H1 (cell line): ENCODE measurements at regions not wholly inside any gene's neighbourhood (a gene's known extent, or its start where the extent isn't known, plus 50 kb on each side); places are given as distances from the start of the nearest gene placed in this dataset.

Experiments
- CTCF ChIA-PET: fragments of 300-600 bp; sonication (Branson Sonifier 250); formaldehyde crosslinking; loops from one replicate; lab custom pipeline; 2021; ENCODE audit not compliant: partially characterized antibody; lab: Charles Lee
- POLR2A ChIA-PET: fragments of 300-600 bp; sonication (Branson Sonifier 250); formaldehyde crosslinking; loops from one replicate; lab custom pipeline; 2021; ENCODE audit warnings: inconsistent platforms; ENCODE audit not compliant: partially characterized antibody; lab: Charles Lee
- DNase-seq, 2 experiments: peaks; one replicate each; pipeline versions ENCODE4 v3.0.0 to v3.0.0-alpha.2; 2010 to 2022; ENCODE audit warnings: low spot score in 2 of 2, low read depth in 1 of 2, mixed read lengths in 1 of 2
- FAIRE-seq: peaks from 2 replicates; lab custom pipeline; 2011; peaks lifted over from hg19 to GRCh38; lab: Jason Lieb, UNC
- H2AFZ ChIP-seq: 2 replicates; pipeline ENCODE4 v1.8.1; 2012; ENCODE audit warnings: low read length, inconsistent platforms
- H2AK5ac ChIP-seq: 2 replicates; pipeline ENCODE4 v1.6.1; 2013; ENCODE audit warnings: low read depth, low read length
- H2BK120ac ChIP-seq: replicated peaks from 2 replicates; pipeline ENCODE3; 2013; ENCODE audit warnings: low read depth, low read length, inconsistent platforms
- H2BK12ac ChIP-seq: 2 replicates; pipeline ENCODE4 v1.6.1; 2013; ENCODE audit warnings: low read depth, low read length
- H2BK15ac ChIP-seq: 2 replicates; pipeline ENCODE4 v1.6.1; 2013; ENCODE audit warnings: low read length
- H2BK20ac ChIP-seq: 2 replicates; pipeline ENCODE4 v1.6.1; 2013; ENCODE audit warnings: low read length
- H2BK5ac ChIP-seq: 2 replicates; pipeline ENCODE4 v1.6.1; 2013; ENCODE audit warnings: low read depth, low read length
- H3K14ac ChIP-seq: 2 replicates; pipeline ENCODE4 v1.6.1; 2013; ENCODE audit warnings: inconsistent platforms; ENCODE audit not compliant: insufficient read length
- H3K18ac ChIP-seq: 2 replicates; pipeline ENCODE4 v1.6.1; 2013; ENCODE audit warnings: low read length; ENCODE audit errors: extremely low read depth
- H3K23ac ChIP-seq: 2 replicates; pipeline ENCODE4 v1.6.1; 2013; ENCODE audit warnings: inconsistent platforms; ENCODE audit not compliant: insufficient read length
- H3K23me2 ChIP-seq: 2 replicates; pipeline ENCODE4 v1.6.1; 2013; ENCODE audit warnings: low read depth, low read length
- H3K27ac ChIP-seq: 2 replicates; pipeline ENCODE4 v1.6.1; 2011; ENCODE audit warnings: low read depth, low read length, inconsistent platforms
- H3K27me3 ChIP-seq, 4 experiments: replicated peaks in 1 of 4; 1 replicate in 1 of 4; 2 replicates in 3 of 4; pipeline versions ENCODE4 v1.6.1 to v1.8.1; 2011 to 2013; ENCODE audit warnings: low read length in 3 of 4, mild to moderate bottlenecking in 3 of 4, inconsistent platforms in 2 of 4, mixed read lengths in 2 of 4, moderate library complexity in 1 of 4; ENCODE audit not compliant: control insufficient read depth in 3 of 4, insufficient read depth in 3 of 4; ENCODE audit errors: extremely low read depth in 1 of 4
- H3K36me3 ChIP-seq, 4 experiments: 2 replicates each; pipeline versions ENCODE4 v1.6.1 to v1.8.1; 2011 to 2013; ENCODE audit warnings: mild to moderate bottlenecking in 4 of 4, low read length in 3 of 4, moderate library complexity in 2 of 4, control low read depth in 1 of 4, inconsistent platforms in 1 of 4; ENCODE audit not compliant: insufficient read depth in 4 of 4, control insufficient read depth in 2 of 4
- H3K4ac ChIP-seq: replicated peaks from 2 replicates; pipeline ENCODE3; 2013; ENCODE audit warnings: low read length, low read depth, mixed read lengths, inconsistent platforms; ENCODE audit not compliant: insufficient read length
- H3K4me1 ChIP-seq, 4 experiments: replicated peaks in 1 of 4; 1 replicate in 1 of 4; 2 replicates in 3 of 4; pipeline versions ENCODE4 v1.6.1 to v1.8.1; 2011 to 2013; ENCODE audit warnings: low read length in 3 of 4, inconsistent platforms in 2 of 4, mixed read lengths in 1 of 4; ENCODE audit not compliant: insufficient read depth in 4 of 4, control insufficient read depth in 3 of 4
- H3K4me2 ChIP-seq, 2 experiments: 2 replicates each; pipeline versions ENCODE4 v1.6.1 to v1.8.1; 2011 to 2013; ENCODE audit warnings: low read depth in 2 of 2, low read length in 2 of 2, control low read depth in 1 of 2, inconsistent platforms in 1 of 2, mild to moderate bottlenecking in 1 of 2; ENCODE audit not compliant: insufficient read depth in 1 of 2
- H3K4me3 ChIP-seq, 4 experiments: fragments of 200-600, 300-600 bp in 1 of 4; sonication (generic), shearing (Covaris generic), sonication (Bioruptor Twin) in 1 of 4; 2 replicates each; pipeline versions ENCODE4 v1.5.1 to v1.8.1; 2011 to 2016; ENCODE audit warnings: low read length in 4 of 4, low read depth in 3 of 4, control low read depth in 2 of 4, inconsistent platforms in 2 of 4, mild to moderate bottlenecking in 2 of 4, mixed read lengths in 1 of 4, moderate library complexity in 1 of 4; ENCODE audit not compliant: insufficient read depth in 2 of 4; ENCODE audit errors: extremely low read depth in 1 of 4
- H3K56ac ChIP-seq: replicated peaks from 2 replicates; pipeline ENCODE3; 2013; ENCODE audit warnings: low read depth, mild to moderate bottlenecking, mixed read lengths, low read length, inconsistent platforms; ENCODE audit not compliant: insufficient read length
- H3K79me1 ChIP-seq: 2 replicates; pipeline ENCODE4 v1.6.1; 2013; ENCODE audit warnings: low read depth, low read length, control low read depth
- H3K79me2 ChIP-seq, 2 experiments: 2 replicates each; pipeline versions ENCODE4 v1.6.1 to v1.8.1; 2012 to 2013; ENCODE audit warnings: low read length in 2 of 2, mild to moderate bottlenecking in 2 of 2, inconsistent platforms in 1 of 2; ENCODE audit not compliant: insufficient read depth in 2 of 2, control insufficient read depth in 1 of 2
- H3K9ac ChIP-seq, 4 experiments: replicated peaks in 1 of 4; 1 replicate in 1 of 4; 2 replicates in 3 of 4; pipeline versions ENCODE4 v1.6.1 to v1.8.1; 2011 to 2013; ENCODE audit warnings: low read depth in 3 of 4, low read length in 3 of 4, control low read depth in 2 of 4, mild to moderate bottlenecking in 2 of 4, moderate library complexity in 2 of 4, inconsistent platforms in 1 of 4; ENCODE audit errors: extremely low read depth in 1 of 4
- H3K9me3 ChIP-seq, 2 experiments: 2 replicates each; pipeline versions ENCODE4 v1.6.1 to v1.8.1; 2012 to 2013; ENCODE audit warnings: mild to moderate bottlenecking in 2 of 2, moderate library complexity in 2 of 2, control low read depth in 1 of 2, inconsistent platforms in 1 of 2, low read depth in 1 of 2, low read length in 1 of 2, mixed read lengths in 1 of 2; ENCODE audit not compliant: insufficient read depth in 2 of 2
- H4K20me1 ChIP-seq, 2 experiments: replicated peaks in 1 of 2; 2 replicates each; pipeline versions ENCODE3 to v1.8.1; 2011 to 2013; ENCODE audit warnings: inconsistent platforms in 2 of 2, low read length in 2 of 2, mild to moderate bottlenecking in 1 of 2; ENCODE audit not compliant: insufficient read depth in 2 of 2, control insufficient read depth in 1 of 2
- H4K5ac ChIP-seq: 2 replicates; pipeline ENCODE4 v1.6.1; 2013; ENCODE audit warnings: low read length, low read depth, mixed read lengths, inconsistent platforms; ENCODE audit not compliant: insufficient read length
- H4K8ac ChIP-seq: 2 replicates; pipeline ENCODE4 v1.8.0; 2013; ENCODE audit warnings: mild to moderate bottlenecking, moderate library complexity, low read length, inconsistent platforms; ENCODE audit not compliant: insufficient read depth; ENCODE audit errors: extremely low read depth
- H4K91ac ChIP-seq: replicated peaks from 2 replicates; pipeline ENCODE3; 2013; ENCODE audit warnings: low read length, mixed read lengths, inconsistent platforms; ENCODE audit not compliant: insufficient read length
- E2F6 ChIP-seq: IDR thresholded peaks from 2 replicates; pipeline ENCODE4 v1.6.1; 2012; ENCODE audit warnings: inconsistent platforms
- EP300 ChIP-seq, 2 experiments: IDR thresholded peaks; 1 replicate in 1 of 2; 2 replicates in 1 of 2; pipeline ENCODE4 v1.6.1; 2011 to 2012; ENCODE audit warnings: low read depth in 2 of 2, low read length in 2 of 2, mild to moderate bottlenecking in 2 of 2, borderline replicate concordance in 1 of 2, inconsistent platforms in 1 of 2, moderate library complexity in 1 of 2
- EZH2 ChIP-seq: fragments of 200-600 bp; sonication (generic); IDR thresholded peaks from 2 replicates; pipeline ENCODE4 v1.7.1; 2012; ENCODE audit warnings: low read depth, mild to moderate bottlenecking, moderate library complexity, low read length, inconsistent platforms; ENCODE audit not compliant: severe bottlenecking
- FOSL1 ChIP-seq: IDR thresholded peaks from 2 replicates; pipeline ENCODE4 v1.6.1; 2011; ENCODE audit warnings: mild to moderate bottlenecking, low read depth, low read length, moderate library complexity; ENCODE audit not compliant: insufficient read depth
- GTF2F1 ChIP-seq: IDR thresholded peaks from 2 replicates; pipeline ENCODE4 v1.6.1; 2012; ENCODE audit warnings: low read depth, low read length, improper control_type of control experiment, borderline replicate concordance
- MAX ChIP-seq: IDR thresholded peaks from 2 replicates; pipeline ENCODE4 v1.6.1; 2012; ENCODE audit warnings: inconsistent platforms
- RXRA ChIP-seq: IDR thresholded peaks from 2 replicates; pipeline ENCODE4 v1.6.1; 2011; ENCODE audit warnings: low read depth, mild to moderate bottlenecking, low read length, moderate library complexity; ENCODE audit not compliant: insufficient read depth
- TAF1 ChIP-seq: IDR thresholded peaks from 2 replicates; pipeline ENCODE4 v1.6.1; 2011; ENCODE audit warnings: mild to moderate bottlenecking, low read depth, low read length
- YY1 ChIP-seq: IDR thresholded peaks from 2 replicates; pipeline ENCODE4 v1.6.1; 2011; ENCODE audit warnings: low read depth, mild to moderate bottlenecking, low read length
- WGBS, 2 experiments: shearing (Covaris generic) in 1 of 2; methylation state at CpG; one replicate each; pipeline versions ENCODE4 v1.1.6 to v1.1.7; 2013 to 2015; ENCODE audit warnings: low lambda C conversion rate in 2 of 2, mixed read lengths in 2 of 2, inconsistent platforms in 1 of 2, low coverage in 1 of 2, missing lambda C conversion rate in 1 of 2; ENCODE audit not compliant: insufficient replicate concordance in 2 of 2, insufficient coverage in 1 of 2, insufficient read length in 1 of 2; ENCODE audit errors: extremely low coverage in 1 of 2, missing lambda C conversion rate in 1 of 2; 5-methylcytosine and 5-hydroxymethylcytosine counted together

GRCh38 chr13:50122455-50122854 is 107.2 kb downstream of the KCNRG start:
- no peak overlapping the region for H3K4me3 ChIP-seq
- H3K9me3 ChIP-seq: no peaks in the 10 kb centered on the region
- no peak overlapping the region for H2BK20ac ChIP-seq
- FAIRE-seq (no peak), DNase-seq (no peak)
- H3K9ac ChIP-seq: no peak overlapping the region
- H2BK15ac ChIP-seq: no peak overlapping the region
- no peak overlapping the region for H3K4ac ChIP-seq
- peaks cover 26 to 51% (median 47%) of the 10 kb centered on the region in 4 experiments for H3K27me3 ChIP-seq
- no peak overlapping the region for H2AK5ac ChIP-seq
- H3K36me3 ChIP-seq: no peaks in the 10 kb centered on the region
- WGBS, 2 experiments: 40% methylated on average over 1 of the region's 1 CpG; no CpG with 5 or more reads in 1 of the 2 experiments
- no peak overlapping the region for H4K8ac ChIP-seq
- H4K20me1 ChIP-seq: peaks cover 11 to 12% of the 10 kb centered on the region in 2 experiments
- TF ChIP-seq RXRA (no peak), EP300 (IDR thresholded peaks at IDR 0.05; ENCODE audit: borderline replicate concordance in 1 of 2, low read depth in 2 of 2, low read length in 2 of 2) (no peak), FOSL1 (no peak), MAX (no peak), EZH2 (no peak), TAF1 (no peak), YY1 (no peak), E2F6 (no peak), GTF2F1 (no peak)
- H2AFZ ChIP-seq: no peak overlapping the region
- H3K14ac ChIP-seq: no peak overlapping the region
- H3K23me2 ChIP-seq: peaks cover 22% of the 10 kb centered on the region
- H3K27ac ChIP-seq: no peak overlapping the region
- no peak overlapping the region for H3K23ac ChIP-seq
- H4K91ac ChIP-seq: no peak overlapping the region
- POLR2A ChIA-PET: interaction anchor here (6.9 kb wide), 1 partner anchor 124 kb away, joined by 52 read pairs; the partner anchor contains the start of gene TRIM13
- H3K4me2 ChIP-seq: no peak overlapping the region; a peak in 1 of 4 replicates
- CTCF ChIA-PET: interaction anchor here (1.3 kb wide), 1 partner anchor 37 kb away, joined by 5 read pairs; no protein-coding TSS in a partner anchor
- peaks cover 0 to 17% (median 14%) of the 10 kb centered on the region in 4 experiments; a peak in 6 of 7 replicates for H3K4me1 ChIP-seq
- H3K18ac ChIP-seq: no peak overlapping the region
- H3K56ac ChIP-seq: no peak overlapping the region
- H4K5ac ChIP-seq: no peak overlapping the region
- no peak overlapping the region for H2BK12ac ChIP-seq
- no peaks in the 10 kb centered on the region for H3K79me1 ChIP-seq
- no peaks in the 10 kb centered on the region for H3K79me2 ChIP-seq
- no peak overlapping the region for H2BK5ac ChIP-seq
- H2BK120ac ChIP-seq: no peak overlapping the region
